SU-DHL-6 (cell line): ENCODE measurements at regions not wholly inside any gene's neighbourhood (a gene's known extent, or its start where the extent isn't known, plus 50 kb on each side); places are given as distances from the start of the nearest gene placed in this dataset.

Experiments
- H2AFZ ChIP-seq: fragments of 200-600 bp; sonication (generic); 2 replicates; pipeline ENCODE4 v1.6.1; 2014; ENCODE audit warnings: low read depth, mild to moderate bottlenecking, moderate library complexity, mixed read lengths, antibody characterized with exemption, low read length; ENCODE audit not compliant: severe bottlenecking
- H3F3A ChIP-seq: fragments of 200-600 bp; shearing (Covaris generic); 2 replicates; pipeline ENCODE4 v1.6.0; 2016; ENCODE audit warnings: antibody characterized with exemption, mild to moderate bottlenecking; ENCODE audit not compliant: insufficient read depth
- H3K27ac ChIP-seq: fragments of 200-600 bp; sonication (generic); 2 replicates; pipeline ENCODE4 v1.5.1; 2016; ENCODE audit warnings: low read depth, mild to moderate bottlenecking, low read length, moderate library complexity, mixed read lengths
- H3K27me3 ChIP-seq: fragments of 200-600 bp; sonication (generic), shearing (Covaris generic); 2 replicates; pipeline ENCODE4 v1.6.0; 2014; ENCODE audit warnings: mild to moderate bottlenecking, low read length
- H3K36me3 ChIP-seq: fragments of 200-600 bp; sonication (generic); 2 replicates; pipeline ENCODE4 v1.6.1; 2014; ENCODE audit warnings: mild to moderate bottlenecking, low read length, mixed read lengths
- H3K4me2 ChIP-seq: fragments of 300-600, 200-600 bp; shearing (Covaris generic), sonication (generic); 2 replicates; pipeline ENCODE4 v1.6.0; 2014; ENCODE audit warnings: low read length, low read depth, mild to moderate bottlenecking; ENCODE audit not compliant: poor library complexity, severe bottlenecking
- H3K4me3 ChIP-seq: fragments of 200-600 bp; sonication (generic); 2 replicates; pipeline ENCODE4 v1.5.1; 2014; ENCODE audit warnings: antibody characterized with exemption, low read length, mild to moderate bottlenecking, mixed read lengths; ENCODE audit not compliant: insufficient read depth, poor library complexity, severe bottlenecking
- H3K79me2 ChIP-seq: fragments of 200-600 bp; sonication (generic); 2 replicates; pipeline ENCODE4 v1.6.1; 2014; ENCODE audit warnings: mild to moderate bottlenecking, low read length, moderate library complexity; ENCODE audit not compliant: insufficient read depth
- H3K9ac ChIP-seq: fragments of 200-600 bp; sonication (generic); 2 replicates; pipeline ENCODE4 v1.7.0; 2014; ENCODE audit warnings: mild to moderate bottlenecking, low read length
- H3K9me2 ChIP-seq: fragments of 200-600 bp; sonication (generic); replicated peaks from 2 replicates; pipeline ENCODE4 v1.6.1; 2014; ENCODE audit warnings: low read length; ENCODE audit not compliant: insufficient read depth
- H3K9me3 ChIP-seq: fragments of 200-600 bp; sonication (generic); 2 replicates; pipeline ENCODE4 v1.6.1; 2014; ENCODE audit warnings: low read length, mixed read lengths; ENCODE audit not compliant: insufficient read depth
- H4K20me1 ChIP-seq: fragments of 200-600 bp; sonication (generic); 2 replicates; pipeline ENCODE4 v1.6.1; 2014; ENCODE audit warnings: low read depth, mild to moderate bottlenecking, antibody characterized with exemption, low read length, moderate library complexity, mixed read lengths
- CTCF ChIP-seq: fragments of 200-600 bp; sonication (generic); IDR thresholded peaks from one replicate; pipeline ENCODE4 v1.5.1; 2017; ENCODE audit warnings: antibody characterized with exemption, mild to moderate bottlenecking, low read length, moderate library complexity; ENCODE audit not compliant: insufficient read depth, poor library complexity, severe bottlenecking
- EZH2phosphoT487 ChIP-seq: fragments of 200-600 bp; sonication (generic), shearing (Covaris generic); conservative IDR thresholded peaks from 2 replicates; pipeline ENCODE4 v1.6.1; 2018; ENCODE audit warnings: mild to moderate bottlenecking, antibody characterized with exemption, low read length, moderate library complexity, mixed read lengths

GRCh38 chr4:175143116-175143515 lies 225.0 kb downstream of the ADAM29 start:
- Histone ChIP-seq H3K79me2 (no peaks in the 10 kb centered on the region), H3F3A (no peaks in the 10 kb centered on the region), H3K27ac (no peak overlapping the region)

GRCh38 chr4:175146799-175147198 lies 228.6 kb downstream of the ADAM29 start:
- no peaks in the 10 kb centered on the region for H3F3A ChIP-seq
- H3K27me3 ChIP-seq, result no peaks in the 10 kb centered on the region
- H3K9me3 ChIP-seq, result peaks cover 25% of the 10 kb centered on the region; the same call in 1 of the 2 replicates
- H3K36me3 ChIP-seq, result 0 out of 2 replicates have a peak, but pooled peaks cover 6% of the 10 kb centered on the region
- no peak overlapping the region for H3K9ac ChIP-seq
- H3K27ac ChIP-seq, result no peak overlapping the region
- peak overlapping the region; percentile 64 for H2AFZ ChIP-seq
- no peak overlapping the region for H3K4me2 ChIP-seq
- no peaks in the 10 kb centered on the region for H3K79me2 ChIP-seq
- no peaks in the 10 kb centered on the region for H4K20me1 ChIP-seq
- H3K4me3 ChIP-seq, result no peak overlapping the region
- TF ChIP-seq CTCF, result no peak
- TF ChIP-seq EZH2phosphoT487, result no peak
- H3K9me2 ChIP-seq, result no peaks in the 10 kb centered on the region

More at GRCh38 chr4:175143116-175143515, 225.0 kb downstream of the ADAM29 start:
- Histone ChIP-seq H3K27me3 (no peaks in the 10 kb centered on the region), H3K4me3 (no peak overlapping the region), H3K9me3 (peaks cover 12% of the 10 kb centered on the region; the same call in 1 of the 2 replicates), H3K9me2 (no peaks in the 10 kb centered on the region), H4K20me1 (no peaks in the 10 kb centered on the region), H3K36me3 (0 out of 2 replicates have a peak, but pooled peaks cover 4% of the 10 kb centered on the region), H2AFZ (peak overlapping the region; percentile 11), H3K9ac (no peak overlapping the region), H3K4me2 (no peak overlapping the region)
- no peak for TF ChIP-seq CTCF
- TF ChIP-seq EZH2phosphoT487, result no peak

- no peak for TF ChIP-seq EZH2phosphoT487
- no peak for TF ChIP-seq CTCF
- Histone ChIP-seq H3F3A (no peaks in the 10 kb centered on the region), H4K20me1 (no peaks in the 10 kb centered on the region), H3K27ac (no peak overlapping the region), H3K36me3 (0 out of 2 replicates have a peak, but pooled peaks cover 6% of the 10 kb centered on the region), H3K4me2 (no peak overlapping the region), H2AFZ (no peak overlapping the region), H3K9ac (no peak overlapping the region), H3K9me2 (no peaks in the 10 kb centered on the region), H3K4me3 (no peak overlapping the region), H3K9me3 (peaks cover 25% of the 10 kb centered on the region; the same call in 1 of the 2 replicates), H3K27me3 (no peaks in the 10 kb centered on the region), H3K79me2 (no peaks in the 10 kb centered on the region)
These were observed 229.1 kb downstream of the ADAM29 start for GRCh38 chr4:175147233-175147632.
